ENCODE measurements at regions not wholly inside any gene's neighbourhood (a gene's known extent, or its start where the extent isn't known, plus 50 kb on each side); places are given as distances from the start of the nearest gene placed in this dataset.
"Not testable (repeated sequence)": the region's sequence is repeated elsewhere in the genome, so short reads cannot be mapped to it uniquely, and the experiment has no call there.

DNA sequence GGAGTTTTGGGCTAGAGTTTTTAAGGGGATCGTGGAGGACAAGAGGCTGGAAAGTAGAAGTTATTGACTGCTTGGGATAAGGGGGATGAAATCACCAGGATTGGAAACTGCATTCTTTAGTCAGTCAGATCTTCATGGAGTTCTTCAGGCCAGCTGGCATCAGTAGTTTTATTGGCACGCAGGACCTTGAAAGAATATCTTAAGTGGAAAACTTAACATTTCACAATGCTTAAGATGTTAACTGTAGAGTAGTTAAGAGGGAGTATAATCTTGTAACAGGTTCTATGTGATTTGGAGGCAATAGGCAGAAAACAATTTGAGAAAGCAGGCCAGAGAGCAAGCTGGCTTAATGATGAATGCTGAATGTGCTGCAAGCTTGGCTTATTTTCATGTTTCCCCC is 300.4 kb upstream of the KCNH7 start:
- peaks cover 2% of the 10 kb centered on the region for H3K9me3 Mint-ChIP-seq
- H3K36me3 Mint-ChIP-seq (ENCODE audit: low read depth) = no peaks in the 10 kb centered on the region
- no peak overlapping the region for H3K27ac Mint-ChIP-seq
- H3K27me3 Mint-ChIP-seq (ENCODE audit: low read depth) = no peaks in the 10 kb centered on the region
- TF ChIP-seq, protein P1, sequence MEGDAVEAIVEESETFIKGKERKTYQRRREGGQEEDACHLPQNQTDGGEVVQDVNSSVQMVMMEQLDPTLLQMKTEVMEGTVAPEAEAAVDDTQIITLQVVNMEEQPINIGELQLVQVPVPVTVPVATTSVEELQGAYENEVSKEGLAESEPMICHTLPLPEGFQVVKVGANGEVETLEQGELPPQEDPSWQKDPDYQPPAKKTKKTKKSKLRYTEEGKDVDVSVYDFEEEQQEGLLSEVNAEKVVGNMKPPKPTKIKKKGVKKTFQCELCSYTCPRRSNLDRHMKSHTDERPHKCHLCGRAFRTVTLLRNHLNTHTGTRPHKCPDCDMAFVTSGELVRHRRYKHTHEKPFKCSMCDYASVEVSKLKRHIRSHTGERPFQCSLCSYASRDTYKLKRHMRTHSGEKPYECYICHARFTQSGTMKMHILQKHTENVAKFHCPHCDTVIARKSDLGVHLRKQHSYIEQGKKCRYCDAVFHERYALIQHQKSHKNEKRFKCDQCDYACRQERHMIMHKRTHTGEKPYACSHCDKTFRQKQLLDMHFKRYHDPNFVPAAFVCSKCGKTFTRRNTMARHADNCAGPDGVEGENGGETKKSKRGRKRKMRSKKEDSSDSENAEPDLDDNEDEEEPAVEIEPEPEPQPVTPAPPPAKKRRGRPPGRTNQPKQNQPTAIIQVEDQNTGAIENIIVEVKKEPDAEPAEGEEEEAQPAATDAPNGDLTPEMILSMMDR (IDR thresholded peaks at IDR 0.05; ENCODE audit: unreplicated experiment in 3 of 3) = no peak
- H3K4me1 Mint-ChIP-seq = no peaks in the 10 kb centered on the region
- H3K4me3 Mint-ChIP-seq = no peak overlapping the region

GRCh38 chr2:163135256-163135655 is 296.7 kb upstream of the KCNH7 start:
- H3K27me3 Mint-ChIP-seq (ENCODE audit: low read depth) = no peaks in the 10 kb centered on the region
- H3K4me3 Mint-ChIP-seq = no peak overlapping the region
- no peaks in the 10 kb centered on the region for H3K4me1 Mint-ChIP-seq
- peaks cover 2% of the 10 kb centered on the region for H3K9me3 Mint-ChIP-seq
- H3K36me3 Mint-ChIP-seq (ENCODE audit: low read depth) = no peaks in the 10 kb centered on the region
- no peak overlapping the region for H3K27ac Mint-ChIP-seq
- TF ChIP-seq, protein P1 (IDR thresholded peaks at IDR 0.05; ENCODE audit: unreplicated experiment in 3 of 3) = no peak

- H3K27me3 Mint-ChIP-seq (ENCODE audit: low read depth) = no peaks in the 10 kb centered on the region
- H3K4me1 Mint-ChIP-seq = no peaks in the 10 kb centered on the region
- H3K27ac Mint-ChIP-seq = no peak overlapping the region
- TF ChIP-seq, protein P1 (IDR thresholded peaks at IDR 0.05; ENCODE audit: unreplicated experiment in 3 of 3) = no peak
- H3K4me3 Mint-ChIP-seq = no peak overlapping the region
- peaks cover under 1% of the 10 kb centered on the region for H3K9me3 Mint-ChIP-seq
- no peaks in the 10 kb centered on the region for H3K36me3 Mint-ChIP-seq (ENCODE audit: low read depth)
Observed at GRCh38 chr2:163133602-163134001, 295.0 kb upstream of the KCNH7 start.

GRCh38 chr2:163132850-163133249 is 294.3 kb upstream of the KCNH7 start:
- no peaks in the 10 kb centered on the region for H3K27me3 Mint-ChIP-seq (ENCODE audit: low read depth)
- H3K4me3 Mint-ChIP-seq = no peak overlapping the region
- no peaks in the 10 kb centered on the region for H3K9me3 Mint-ChIP-seq
- TF ChIP-seq, protein P1 (IDR thresholded peaks at IDR 0.05; ENCODE audit: unreplicated experiment in 3 of 3) = peak; percentile 60 to 72 (median 64)
- no peak overlapping the region for H3K27ac Mint-ChIP-seq
- H3K36me3 Mint-ChIP-seq (ENCODE audit: low read depth) = no peaks in the 10 kb centered on the region
- H3K4me1 Mint-ChIP-seq = no peaks in the 10 kb centered on the region

DNA sequence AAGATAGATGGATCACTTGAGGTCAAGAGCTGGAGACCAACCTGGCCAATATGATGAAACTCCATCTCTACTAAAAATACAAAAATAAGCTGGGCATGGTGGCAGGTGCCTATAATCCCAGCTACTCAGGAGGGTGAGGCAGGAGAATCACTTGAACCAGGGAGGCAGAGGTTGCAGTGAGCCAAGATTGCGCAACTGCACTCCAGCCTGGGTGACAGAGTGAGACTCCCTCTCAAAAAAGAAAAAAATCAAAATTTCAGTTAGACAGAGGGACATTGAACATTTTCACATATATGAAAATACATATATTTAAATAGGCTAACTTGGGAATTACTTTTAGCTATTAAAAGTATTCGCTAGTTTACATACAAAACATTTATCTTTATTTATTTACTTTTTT is 293.6 kb upstream of the KCNH7 start:
- not testable (repeated sequence) for H3K4me1 Mint-ChIP-seq; H3K36me3 Mint-ChIP-seq (ENCODE audit: low read depth); H3K4me3 Mint-ChIP-seq; H3K9me3 Mint-ChIP-seq; H3K27ac Mint-ChIP-seq; H3K27me3 Mint-ChIP-seq (ENCODE audit: low read depth)

- Mint-ChIP-seq H3K27me3 (ENCODE audit: low read depth) (no peaks in the 10 kb centered on the region), H3K4me3 (no peak overlapping the region), H3K36me3 (ENCODE audit: low read depth) (no peaks in the 10 kb centered on the region), H3K4me1 (no peaks in the 10 kb centered on the region), H3K27ac (no peak overlapping the region), H3K9me3 (no peaks in the 10 kb centered on the region)
- TF ChIP-seq, protein P1 (IDR thresholded peaks at IDR 0.05; ENCODE audit: unreplicated experiment in 3 of 3) = no peak
Observed at GRCh38 chr2:163123526-163123925, 285.0 kb upstream of the KCNH7 start.

Measured in nephron (organoid).